ENCODE measurements at regions not wholly inside any gene's neighbourhood (a gene's known extent, or its start where the extent isn't known, plus 50 kb on each side); places are given as distances from the start of the nearest gene placed in this dataset.

- TF ChIP-seq, protein P1, sequence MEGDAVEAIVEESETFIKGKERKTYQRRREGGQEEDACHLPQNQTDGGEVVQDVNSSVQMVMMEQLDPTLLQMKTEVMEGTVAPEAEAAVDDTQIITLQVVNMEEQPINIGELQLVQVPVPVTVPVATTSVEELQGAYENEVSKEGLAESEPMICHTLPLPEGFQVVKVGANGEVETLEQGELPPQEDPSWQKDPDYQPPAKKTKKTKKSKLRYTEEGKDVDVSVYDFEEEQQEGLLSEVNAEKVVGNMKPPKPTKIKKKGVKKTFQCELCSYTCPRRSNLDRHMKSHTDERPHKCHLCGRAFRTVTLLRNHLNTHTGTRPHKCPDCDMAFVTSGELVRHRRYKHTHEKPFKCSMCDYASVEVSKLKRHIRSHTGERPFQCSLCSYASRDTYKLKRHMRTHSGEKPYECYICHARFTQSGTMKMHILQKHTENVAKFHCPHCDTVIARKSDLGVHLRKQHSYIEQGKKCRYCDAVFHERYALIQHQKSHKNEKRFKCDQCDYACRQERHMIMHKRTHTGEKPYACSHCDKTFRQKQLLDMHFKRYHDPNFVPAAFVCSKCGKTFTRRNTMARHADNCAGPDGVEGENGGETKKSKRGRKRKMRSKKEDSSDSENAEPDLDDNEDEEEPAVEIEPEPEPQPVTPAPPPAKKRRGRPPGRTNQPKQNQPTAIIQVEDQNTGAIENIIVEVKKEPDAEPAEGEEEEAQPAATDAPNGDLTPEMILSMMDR (IDR thresholded peaks at IDR 0.05): no peak
- TF ChIP-seq POLR2AphosphoS5 (IDR thresholded peaks at IDR 0.05) (no peak), POLR2A (IDR thresholded peaks at IDR 0.05) (no peak), EP300 (IDR thresholded peaks at IDR 0.05) (no peak)
These were observed 71.7 kb upstream of the BRD7 start for GRCh38 chr16:50440531-50440930.

All from upper lobe of left lung (tissue), 4 donors.